Transverse colon (tissue), 4 donors: ENCODE measurements at regions not wholly inside any gene's neighbourhood (a gene's known extent, or its start where the extent isn't known, plus 50 kb on each side); places are given as distances from the start of the nearest gene placed in this dataset.
A peak's percentile ranks its signal among the peaks of the same experiment; 100 is the strongest.

Experiments
- DNase-seq: peaks from one replicate; pipeline ENCODE4 v3.0.0-alpha.2; 2019
- H3K27ac ChIP-seq, 4 donors: fragments of 200-600 bp; sonication (generic); 2 replicates each; pipeline ENCODE4 v1.5.1; 2016 to 2018; ENCODE audit warnings: inconsistent platforms in 4 of 4
- H3K27me3 ChIP-seq: fragments of 200-600 bp; sonication (generic); 2 replicates; pipeline ENCODE4 v1.5.1; 2017; ENCODE audit warnings: inconsistent platforms
- H3K36me3 ChIP-seq, 4 donors: fragments of 200-600 bp; sonication (generic); 2 replicates each; pipeline ENCODE4 v1.5.1; 2017 to 2019; ENCODE audit warnings: inconsistent platforms in 4 of 4
- H3K4me1 ChIP-seq, 4 donors: fragments of 200-600 bp; sonication (generic); 2 replicates each; pipeline ENCODE4 v1.5.1; 2017 to 2020; ENCODE audit warnings: inconsistent platforms in 4 of 4
- H3K4me3 ChIP-seq, 4 donors: fragments of 200-600 bp; sonication (generic); 1 replicate in 1 of 4; 2 replicates in 3 of 4; pipeline versions ENCODE4 v1.5.1 to v1.6.1; 2017 to 2019; ENCODE audit warnings: inconsistent platforms in 4 of 4
- H3K9me3 ChIP-seq, 2 donors: fragments of 200-600 bp; sonication (generic); 2 replicates each; pipeline ENCODE4 v1.5.1; 2017 to 2019; ENCODE audit warnings: inconsistent platforms in 2 of 2
- CTCF ChIP-seq, 5 experiments: fragments of 200-600 bp in 3 of 5; fragments of 450-650 bp in 2 of 5; sonication (generic) in 3 of 5; IDR thresholded peaks; 1 replicate in 2 of 5; 2 replicates in 3 of 5; pipeline ENCODE4 v1.5.1; 2016 to 2017; ENCODE audit warnings: antibody characterized with exemption in 5 of 5, inconsistent platforms in 3 of 5, mild to moderate bottlenecking in 2 of 5, moderate library complexity in 1 of 5
- EP300 ChIP-seq: sonication (generic); formaldehyde crosslinking; IDR thresholded peaks from one replicate; pipeline ENCODE4 v1.6.1; 2017; ENCODE audit warnings: antibody characterized with exemption, low read depth
- POLR2A ChIP-seq: fragments of 450-650 bp; IDR thresholded peaks from one replicate; pipeline ENCODE4 v1.6.1; 2016; ENCODE audit warnings: antibody characterized with exemption, mild to moderate bottlenecking, moderate library complexity
- POLR2AphosphoS5 ChIP-seq, 3 donors: sonication (generic); formaldehyde crosslinking; IDR thresholded peaks; one replicate each; pipeline ENCODE4 v1.6.1; 2016; ENCODE audit warnings: antibody characterized with exemption in 3 of 3
- WGBS, 2 donors: methylation state at CpG; one replicate each; pipeline ENCODE4 v1.1.5; 2018; ENCODE audit warnings: low coverage in 1 of 2; 5-methylcytosine and 5-hydroxymethylcytosine counted together
- in situ Hi-C, 4 donors: fragments of 200-750 bp; cut with MboI; loops; one replicate each; pipeline versions ENCODE4 v1.15.0 to v1.15.1; 2017; ENCODE audit warnings: low sequenced_read_pairs in 3 of 4, low pct_ligation_motif_present in 1 of 4, low pct_unique_long_range_greater_than_20kb in 1 of 4
- intact Hi-C: fragments of 100-400 bp; cut with DNase I; formaldehyde crosslinking; loops from one replicate; pipeline ENCODE4 v1.15.1; 2023; ENCODE audit warnings: low total_unique reads

GRCh38 chr1:212232090-212232489 lies 53.1 kb upstream of the PPP2R5A start:
- H3K4me1 ChIP-seq = peaks cover 10 to 27% (median 21%) of the 10 kb centered on the region in 4 donors
- TF ChIP-seq EP300 = no peak
- no peak for TF ChIP-seq POLR2AphosphoS5 (IDR thresholded peaks at IDR 0.05)
- TF ChIP-seq CTCF (IDR thresholded peaks at IDR 0.05) = no peak
- no peak for TF ChIP-seq POLR2A
- no peak overlapping the region for H3K27ac ChIP-seq
- H3K27me3 ChIP-seq = no peaks in the 10 kb centered on the region
- DNase-seq = no peak
- intact Hi-C loops = no loop called here
- no peaks in the 10 kb centered on the region for H3K9me3 ChIP-seq
- H3K4me3 ChIP-seq = no peak overlapping the region
- in situ Hi-C loops = no loop called here
- WGBS, 2 donors = 63 to 74% methylated on average over 2 to 3 of the region's 3 CpGs
- no peaks in the 10 kb centered on the region for H3K36me3 ChIP-seq

GRCh38 chr1:212233321-212233720 lies 51.9 kb upstream of the PPP2R5A start:
- Histone ChIP-seq H3K27ac (no peak overlapping the region), H3K27me3 (no peaks in the 10 kb centered on the region), H3K9me3 (no peaks in the 10 kb centered on the region), H3K36me3 (no peaks in the 10 kb centered on the region), H3K4me3 (no peak overlapping the region), H3K4me1 (peaks cover 18 to 39% (median 29%) of the 10 kb centered on the region in 4 donors)
- DNase-seq = no peak
- intact Hi-C loops = no loop called here
- in situ Hi-C loops = no loop called here
- TF ChIP-seq EP300 (no peak), CTCF (IDR thresholded peaks at IDR 0.05) (no peak), POLR2A (no peak)

- intact Hi-C loops (no loop called here), in situ Hi-C loops (no loop called here)
- peak overlapping the region; percentile 15 to 75 (median 40) for H3K27ac ChIP-seq
- TF ChIP-seq POLR2AphosphoS5 (IDR thresholded peaks at IDR 0.05) (peak in 1 of 3 donors; percentile 48), CTCF (IDR thresholded peaks at IDR 0.05) (no peak)
- no peak for DNase-seq
- no peak overlapping the region for H3K4me3 ChIP-seq
- no peaks in the 10 kb centered on the region for H3K9me3 ChIP-seq
- H3K27me3 ChIP-seq = no peaks in the 10 kb centered on the region
- peaks cover 25 to 52% (median 35%) of the 10 kb centered on the region in 4 donors for H3K4me1 ChIP-seq
- no peaks in the 10 kb centered on the region for H3K36me3 ChIP-seq
- 41 to 76% methylated on average over 3 to 8 of the region's 8 CpGs for WGBS, 2 donors
These were observed 50.5 kb upstream of the PPP2R5A start for GRCh38 chr1:212234431-212235395.
